Caki2 (cell line): ENCODE measurements at regions not wholly inside any gene's neighbourhood (a gene's known extent, or its start where the extent isn't known, plus 50 kb on each side); places are given as distances from the start of the nearest gene placed in this dataset.
A peak's percentile ranks its signal among the peaks of the same experiment; 100 is the strongest.
"Not testable (repeated sequence)": the region's sequence is repeated elsewhere in the genome, so short reads cannot be mapped to it uniquely, and the experiment has no call there.

Experiments used
- DNase-seq: peaks from one replicate; pipeline ENCODE4 v3.0.0-alpha.2; 2015; ENCODE audit warnings: low read depth
- in situ Hi-C: cut with HindIII; loops from 2 replicates; pipeline ENCODE4 v1.10.0; 2016; ENCODE audit warnings: low sequenced_read_pairs, low pct_unique_long_range_greater_than_20kb, mixed read lengths

DNA sequence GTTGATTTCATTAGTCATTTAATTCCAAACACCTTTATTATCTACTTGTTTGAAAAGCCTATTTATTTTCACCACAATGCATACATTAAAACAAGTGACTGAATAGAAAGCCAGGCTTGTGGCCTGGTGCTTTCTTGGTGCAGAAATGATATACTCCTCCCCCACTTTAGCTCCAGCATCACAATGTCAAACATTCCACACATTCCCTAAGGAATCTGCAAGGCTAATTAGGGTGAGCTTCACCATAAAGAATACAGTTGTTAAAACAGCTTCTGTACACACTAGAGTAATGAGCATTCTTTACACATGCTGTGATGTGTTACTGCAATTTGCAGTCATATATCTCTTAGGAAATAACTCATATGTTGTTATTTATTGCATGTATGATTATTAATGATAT lies 705.7 kb downstream of the CETN3 start:
- peak; percentile 26 for DNase-seq
- in situ Hi-C loops: no loop called here

DNA sequence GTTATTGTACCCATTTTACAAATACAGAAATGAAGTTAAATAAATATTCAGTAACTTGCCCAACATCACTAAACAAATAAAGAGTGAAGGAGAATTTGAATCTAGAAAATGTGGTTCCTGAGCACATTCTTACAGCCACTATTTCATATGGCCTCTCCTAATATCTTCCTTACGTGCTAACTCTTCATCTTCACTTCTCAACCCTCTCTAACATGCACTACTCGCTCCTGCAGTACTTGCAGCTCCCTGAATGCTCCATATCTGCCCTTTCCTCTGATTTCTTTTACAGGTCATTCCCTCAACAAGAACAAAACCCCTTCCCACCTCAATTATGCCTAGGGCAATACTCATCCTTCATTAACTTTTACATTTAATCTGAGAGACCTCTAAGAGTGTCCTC lies 711.5 kb downstream of the CETN3 start:
- no peak for DNase-seq
- in situ Hi-C loops: no loop called here

DNA sequence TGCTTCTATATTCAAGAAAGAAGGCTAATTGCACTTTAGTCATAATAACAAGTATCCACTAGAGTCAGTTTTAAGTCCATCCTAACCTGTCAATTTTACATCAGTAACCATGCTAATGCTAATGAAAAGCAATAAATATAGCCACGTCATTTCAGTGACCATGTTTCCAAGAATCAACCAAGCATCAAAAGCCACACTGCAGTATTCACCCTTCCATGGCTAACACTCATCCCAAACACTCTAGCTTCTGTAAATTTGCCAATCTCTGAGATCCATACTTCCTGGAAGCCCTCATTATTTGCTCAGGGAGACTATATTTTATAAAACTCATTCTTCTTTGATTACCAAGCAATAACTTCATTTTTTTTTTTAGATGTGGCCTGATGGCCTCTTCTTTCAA lies 712.0 kb downstream of the CETN3 start:
- peak; percentile 17 for DNase-seq
- in situ Hi-C loops: no loop called here

DNA sequence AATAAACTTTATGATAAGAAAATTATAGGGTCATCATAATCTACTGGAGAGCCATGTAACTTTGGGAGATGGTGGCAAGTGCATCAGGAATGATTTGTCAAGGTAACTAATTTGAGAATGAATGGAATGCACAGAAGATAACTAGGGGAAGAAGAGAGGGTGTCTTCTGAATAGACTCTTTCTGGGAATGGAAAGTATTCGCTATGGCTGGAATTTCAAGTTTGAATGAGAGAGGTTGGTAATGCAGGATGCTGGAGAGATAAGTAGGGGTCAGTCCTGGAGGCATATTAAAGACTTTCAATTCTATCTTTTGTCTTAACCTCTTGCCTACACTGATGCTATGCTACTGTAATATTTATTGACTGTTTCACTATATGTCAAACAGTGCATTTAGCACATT lies 714.2 kb downstream of the CETN3 start:
- in situ Hi-C loops: no loop called here
- no peak for DNase-seq

DNA sequence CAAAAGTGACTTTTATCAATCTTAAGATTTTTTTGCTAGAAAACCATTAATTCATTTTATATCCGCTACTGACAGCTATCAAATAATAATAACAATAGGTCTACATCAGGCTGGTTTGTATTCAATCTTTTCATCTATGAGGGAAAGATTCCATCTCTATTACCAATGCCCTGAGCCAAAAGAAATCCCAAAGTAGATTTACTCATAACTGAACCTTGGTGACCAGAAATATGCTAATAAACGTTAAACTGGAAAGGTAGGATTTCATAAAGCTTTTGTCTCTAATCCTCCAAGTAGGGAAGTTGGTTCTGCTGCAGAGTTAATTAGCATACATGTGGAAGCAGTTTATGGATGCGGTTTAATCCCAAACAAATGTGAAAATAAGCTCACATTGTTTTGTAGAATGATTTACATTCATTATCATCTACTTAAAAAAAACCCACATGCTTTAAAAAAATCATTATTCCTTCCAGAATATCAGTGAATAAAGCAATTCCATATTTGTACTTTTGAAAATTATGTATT lies 715.5 kb downstream of the CETN3 start:
- no peak for DNase-seq
- in situ Hi-C loops: no loop called here

DNA sequence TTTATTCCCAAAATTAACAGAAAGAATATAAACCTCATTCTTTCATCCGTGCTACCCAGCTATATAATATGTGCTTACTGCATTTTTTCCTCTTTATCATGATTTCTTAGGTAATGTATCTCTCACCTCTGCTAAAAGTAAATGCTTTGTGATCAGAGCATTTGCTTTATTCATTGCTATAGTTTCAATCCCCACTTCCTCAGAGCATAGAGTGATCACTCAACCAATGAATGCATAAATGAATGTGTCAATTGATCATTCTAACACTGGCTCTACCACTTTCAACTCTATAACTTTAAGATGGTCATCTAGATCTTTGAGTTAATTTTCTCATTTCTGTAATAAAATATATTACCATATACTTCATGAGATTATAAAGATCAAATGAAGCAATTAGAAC lies 719.2 kb downstream of the CETN3 start:
- DNase-seq: no peak
- in situ Hi-C loops: no loop called here

DNA sequence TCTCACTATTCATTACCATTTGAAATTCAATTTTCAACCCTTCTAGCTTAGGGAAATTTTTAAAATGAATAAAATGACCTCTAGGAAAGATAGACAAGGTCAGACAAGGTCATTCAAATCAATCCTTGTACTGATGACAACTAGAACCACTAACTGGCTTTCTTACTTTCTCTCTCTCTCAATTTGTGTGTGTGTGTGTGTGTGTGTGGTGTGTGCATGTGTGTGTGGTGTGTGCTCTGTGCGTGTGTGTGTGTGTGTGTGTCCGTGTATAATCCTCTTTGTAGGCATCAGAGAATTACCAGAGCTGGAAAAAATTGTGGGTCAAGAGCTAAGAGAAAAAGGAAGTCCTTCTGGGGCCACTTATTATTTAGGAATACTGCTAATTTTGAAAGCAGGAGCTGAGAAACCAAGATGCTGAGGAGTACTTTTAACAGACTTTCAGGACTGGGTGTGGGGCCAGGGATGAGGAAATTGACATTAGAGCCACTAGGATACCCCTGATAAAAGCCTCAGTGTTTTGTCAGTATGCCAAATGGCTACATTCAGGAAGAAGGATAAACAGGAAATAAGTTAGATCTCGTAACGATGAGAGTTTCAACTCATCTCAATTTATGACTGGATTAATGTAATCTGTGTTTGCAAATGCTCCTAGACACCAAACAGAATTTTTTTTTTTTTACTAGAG lies 723.3 kb downstream of the CETN3 start:
- in situ Hi-C loops: no loop called here
- no peak for DNase-seq

DNA sequence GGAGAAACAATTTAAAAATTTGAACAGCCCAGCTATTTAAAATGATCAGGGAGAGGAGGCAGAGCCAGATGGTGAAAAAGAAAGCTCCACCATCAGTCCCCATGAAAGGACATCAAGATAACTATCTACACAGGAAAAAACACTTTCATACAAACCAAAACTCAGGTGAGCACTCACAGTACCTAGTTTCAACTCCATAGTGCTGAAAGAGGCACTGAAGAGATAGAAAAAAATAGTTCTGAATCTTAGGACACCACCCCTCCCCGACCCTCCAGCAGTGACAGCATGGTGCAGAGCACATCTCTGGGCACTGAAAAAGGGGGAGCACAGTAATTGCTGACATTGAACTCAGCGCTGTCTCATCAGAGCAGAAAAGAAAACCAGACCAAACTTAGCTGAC lies 732.9 kb downstream of the CETN3 start:
- in situ Hi-C loops: no loop called here
- DNase-seq: no peak

DNA sequence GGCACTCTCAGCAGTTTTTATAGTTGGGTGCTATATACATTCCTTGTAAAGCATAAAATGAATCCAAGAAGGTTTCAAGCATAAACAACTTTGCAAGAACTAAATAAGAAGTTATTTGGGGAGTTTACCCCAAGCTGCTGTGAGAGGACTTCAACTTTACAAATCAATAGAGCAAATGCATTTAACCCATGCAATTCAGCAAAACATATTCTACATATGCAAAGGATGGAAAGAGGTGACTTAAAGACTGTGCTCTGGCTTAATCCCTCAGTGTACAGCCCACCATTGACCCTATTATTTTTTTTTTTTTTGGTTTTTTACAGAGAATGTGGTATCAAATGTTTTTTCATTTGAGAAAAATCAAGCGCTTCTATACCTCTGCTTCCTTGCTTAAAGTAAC lies 736.5 kb downstream of the CETN3 start:
- DNase-seq: no peak

DNA sequence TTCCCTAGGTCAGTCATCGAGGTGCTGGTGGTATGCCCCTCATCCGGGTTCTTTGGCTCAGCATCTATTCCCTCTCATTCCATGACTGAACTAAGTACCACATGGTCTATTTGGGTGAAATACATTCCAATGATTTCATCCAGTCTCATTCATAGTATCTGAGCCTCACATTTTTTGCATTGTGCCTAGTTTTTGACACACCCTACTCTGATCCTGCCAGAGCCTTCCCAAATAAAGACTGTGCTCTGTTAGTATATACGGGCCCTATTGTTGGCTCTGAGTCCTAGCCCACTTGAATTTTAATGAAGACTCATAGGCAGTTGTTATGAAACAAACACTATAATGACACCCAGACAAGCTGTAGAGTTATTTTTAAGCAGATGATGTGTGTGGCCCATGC lies 740.7 kb downstream of the CETN3 start:
- DNase-seq: no peak
- in situ Hi-C loops: no loop called here

More for the DNA sequence above, 736.5 kb downstream of the CETN3 start:
- in situ Hi-C loops: no loop called here

DNA sequence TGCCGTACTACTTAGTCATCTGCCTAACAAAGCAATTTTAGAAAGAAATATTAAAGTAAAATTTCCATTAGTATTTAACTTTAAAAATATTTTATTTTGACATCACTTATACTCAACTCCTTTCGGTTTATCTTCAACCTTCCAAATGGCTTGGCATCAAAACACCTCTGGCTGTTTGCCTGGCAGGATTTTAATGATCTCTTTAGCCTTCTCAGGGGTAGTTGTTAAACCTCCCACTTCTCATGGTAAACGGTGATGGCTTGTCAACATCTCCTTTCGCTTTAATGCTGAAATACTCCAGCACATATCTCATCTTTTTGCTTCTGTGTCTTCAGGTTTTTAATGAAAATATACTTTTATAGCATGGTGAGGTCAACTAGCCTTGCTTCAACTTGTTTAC lies 747.1 kb downstream of the CETN3 start:
- DNase-seq: no peak
- in situ Hi-C loops: no loop called here

DNA sequence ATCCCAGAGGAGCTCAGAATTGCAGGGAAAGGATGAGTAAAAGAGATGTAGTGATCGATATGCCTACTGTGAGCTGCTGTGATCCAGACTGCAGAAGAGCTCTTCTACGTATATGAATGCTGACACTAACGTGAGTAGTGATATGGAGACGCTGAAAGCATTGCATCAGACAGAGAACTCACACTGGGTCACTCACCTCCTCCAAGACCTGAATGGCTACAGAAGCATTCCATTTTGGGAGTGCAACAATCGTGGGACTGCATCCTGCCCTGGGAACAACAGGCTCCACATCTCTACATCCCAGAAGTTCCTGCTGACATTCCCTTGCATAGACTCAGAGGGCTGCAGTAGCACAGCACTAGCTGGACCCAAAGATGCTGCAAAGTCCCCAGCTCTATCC lies 755.9 kb upstream of the MEF2C start:
- in situ Hi-C loops: no loop called here
- no peak for DNase-seq

DNA sequence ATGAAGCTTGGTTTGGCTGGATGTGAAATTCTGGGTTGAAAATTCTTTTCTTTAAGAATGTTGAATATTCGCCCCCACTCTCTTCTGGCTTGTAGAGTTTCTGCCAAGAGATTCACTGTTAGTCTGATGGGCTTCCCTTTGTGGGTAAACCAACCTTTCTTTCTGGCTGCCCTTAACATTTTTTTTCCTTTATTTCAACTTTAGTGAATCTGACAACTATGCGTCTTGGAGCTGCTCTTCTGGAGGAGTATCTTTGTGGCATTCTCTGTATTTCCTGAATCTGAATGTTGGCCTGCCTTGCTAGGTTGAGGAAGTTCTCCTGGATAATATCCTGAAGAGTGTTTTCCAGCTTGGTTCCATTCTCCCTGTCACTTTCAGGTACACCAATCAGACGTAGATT lies 751.2 kb upstream of the MEF2C start:
- in situ Hi-C loops, DNase-seq: not testable (repeated sequence)

DNA sequence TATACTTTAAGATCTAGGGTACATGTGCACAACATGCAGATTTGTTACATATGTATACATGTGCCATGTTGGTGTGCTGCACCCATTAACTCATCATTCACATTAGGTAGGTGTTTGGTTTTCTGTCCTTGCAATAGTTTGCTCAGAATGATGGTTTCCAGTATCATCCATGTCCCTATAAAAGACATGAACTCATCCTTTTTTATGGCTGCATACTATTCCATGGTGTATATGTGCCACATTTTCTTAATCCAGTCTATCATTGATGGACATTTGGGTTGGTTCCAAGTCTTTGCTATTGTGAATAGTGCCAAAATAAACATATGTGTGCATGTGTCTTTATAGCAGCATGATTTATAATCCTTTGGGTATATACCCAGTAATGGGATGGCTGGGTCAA lies 747.1 kb upstream of the MEF2C start:
- in situ Hi-C loops, DNase-seq: not testable (repeated sequence)

DNA sequence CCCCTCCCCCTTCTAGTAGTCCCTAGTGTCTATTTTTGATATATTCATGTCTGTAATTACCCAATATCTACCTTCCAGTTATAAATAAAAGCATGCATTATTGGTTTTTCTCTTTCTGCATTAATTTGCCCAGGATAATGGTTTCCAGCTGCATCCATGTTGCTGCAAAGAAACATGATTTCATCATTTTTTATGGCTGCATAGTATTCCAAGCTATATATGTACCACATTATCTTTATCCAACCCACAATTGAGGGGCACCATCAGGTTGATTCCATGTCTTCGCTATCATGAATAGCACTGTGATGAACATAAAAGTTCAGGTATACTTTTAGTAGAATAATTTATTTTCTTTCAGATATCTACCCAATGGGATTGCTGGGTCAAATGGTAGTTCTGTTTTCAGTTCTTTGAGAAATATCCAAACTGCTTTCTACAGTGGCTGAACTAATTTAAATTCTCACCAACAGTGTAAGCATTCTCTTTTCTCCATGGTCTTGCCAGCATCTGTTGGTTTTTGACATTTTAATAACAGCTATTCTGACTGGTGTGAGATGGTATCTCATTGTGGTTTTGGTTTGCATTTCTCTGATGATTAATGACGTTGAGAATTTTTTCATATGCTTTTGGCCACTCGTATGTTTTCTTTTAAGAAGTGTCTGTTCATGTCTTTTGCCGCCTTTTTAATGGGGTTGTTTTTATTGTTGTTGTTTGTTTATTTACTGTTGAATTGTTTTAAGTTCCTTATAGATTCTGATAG lies 746.1 kb upstream of the MEF2C start:
- no peak for DNase-seq
- in situ Hi-C loops: no loop called here

DNA sequence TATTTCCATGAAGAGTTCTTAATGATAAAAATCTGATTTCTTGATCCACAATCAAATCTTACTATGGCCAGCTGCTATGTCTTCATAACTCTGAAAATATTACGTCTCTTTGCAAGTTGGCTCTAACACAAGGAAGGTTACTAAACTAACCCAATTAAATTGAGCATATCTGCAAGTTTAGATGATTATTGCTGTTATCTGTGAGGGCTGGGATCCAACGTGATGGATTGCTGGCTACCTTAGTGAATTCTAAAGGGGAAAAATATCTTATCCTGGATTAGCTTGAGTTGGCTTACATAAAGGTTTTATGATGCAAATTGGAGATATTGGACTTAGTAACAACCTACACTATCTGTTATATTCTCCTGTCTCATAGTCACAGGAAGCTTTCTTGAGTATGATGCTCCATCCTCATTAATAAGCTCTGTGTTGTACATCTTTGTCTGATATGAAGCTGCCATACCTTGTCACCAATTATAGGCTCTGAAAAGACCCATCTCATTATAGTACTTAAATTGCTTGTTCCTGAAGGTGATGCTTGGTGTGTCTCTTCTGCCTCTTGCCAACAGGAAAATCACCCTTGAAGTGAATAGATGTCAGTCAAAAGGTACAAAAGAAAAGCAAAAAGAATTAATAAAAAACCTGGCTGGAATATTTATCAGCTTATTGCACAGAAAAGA lies 733.0 kb upstream of the MEF2C start:
- in situ Hi-C loops: no loop called here

DNA sequence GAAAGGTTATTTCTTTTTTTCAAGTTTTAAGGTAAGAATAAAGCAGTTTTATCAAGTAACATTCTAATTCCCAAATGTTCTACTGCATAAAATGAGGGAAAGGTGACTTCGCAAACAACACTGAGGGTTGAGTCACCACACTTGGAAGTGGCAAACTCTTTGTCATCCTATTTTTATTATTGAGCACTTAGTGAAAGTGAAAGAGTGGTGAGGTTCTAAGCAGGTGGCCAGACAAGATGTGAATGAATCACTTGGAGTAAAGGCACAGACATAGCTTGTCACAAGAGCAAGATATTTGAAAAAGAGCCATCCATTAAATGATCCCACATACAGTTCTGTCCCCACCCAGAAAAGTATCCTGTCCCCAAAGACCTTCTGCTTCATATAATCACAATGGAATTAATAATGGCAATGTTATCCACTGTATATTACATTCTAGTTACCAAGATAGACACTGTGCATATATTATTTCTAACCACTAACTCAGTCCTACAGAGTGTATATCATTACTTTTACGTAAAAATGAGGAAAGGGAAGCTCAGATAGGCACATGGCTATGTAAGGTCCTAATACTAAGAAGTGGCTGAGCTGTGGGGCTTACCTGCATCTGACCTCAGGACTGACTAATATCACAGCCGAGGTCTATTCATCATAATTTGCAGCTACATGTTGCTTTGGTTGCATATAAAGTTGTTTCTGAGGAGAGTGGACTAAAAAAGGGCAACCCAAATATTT lies 730.4 kb upstream of the MEF2C start:
- DNase-seq: peak; percentile 25
- in situ Hi-C loops: no loop called here

More for the DNA sequence above, 733.0 kb upstream of the MEF2C start:
- no peak for DNase-seq

DNA sequence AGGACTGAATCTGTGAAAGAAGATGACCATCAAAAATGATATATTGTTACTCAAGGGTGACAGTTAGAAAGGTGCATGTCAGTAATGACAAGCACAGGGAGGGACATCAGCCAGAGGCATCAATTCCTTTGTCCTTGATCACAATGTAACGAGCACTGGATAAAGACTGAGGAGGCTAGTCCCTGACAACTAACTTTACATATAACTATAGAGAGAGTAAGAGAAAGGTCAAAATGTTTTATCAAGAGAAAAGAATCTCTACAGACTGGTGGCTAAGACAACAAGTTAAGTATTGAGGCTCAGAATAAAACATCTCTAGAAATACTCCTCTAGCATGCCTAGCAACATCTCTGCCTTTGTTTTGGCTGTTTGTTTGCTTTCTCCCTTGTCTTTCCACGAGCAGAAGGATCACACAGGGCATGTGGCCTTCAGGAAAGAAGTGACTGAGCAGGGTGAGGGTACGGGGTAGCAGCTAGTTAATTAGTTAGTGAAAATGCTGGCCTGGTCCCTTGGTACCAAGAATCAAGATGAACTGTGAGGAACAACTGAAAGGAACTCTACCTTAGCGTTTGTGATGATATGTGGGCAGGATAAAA lies 724.1 kb upstream of the MEF2C start:
- in situ Hi-C loops: no loop called here

More for the DNA sequence above, 724.1 kb upstream of the MEF2C start:
- no peak for DNase-seq
